ENCODE measurements at regions not wholly inside any gene's neighbourhood (a gene's known extent, or its start where the extent isn't known, plus 50 kb on each side); places are given as distances from the start of the nearest gene placed in this dataset.

- POLR2A ChIA-PET, result no interaction called here
- DNase-seq (ENCODE audit: low read depth in 1 of 2, low spot score in 1 of 2) (no peak), ATAC-seq (no peak), FAIRE-seq (no peak)
- TF ChIP-seq FOSB (CRISPR knock-in tag; IDR thresholded peaks at IDR 0.05), result no peak
- TF ChIP-seq ATOH8 (CRISPR knock-in tag; IDR thresholded peaks at IDR 0.05; ENCODE audit: low read depth), result no peak
- no peak for TF ChIP-seq PHF8 (IDR thresholded peaks at IDR 0.05; ENCODE audit: borderline replicate concordance, low read depth)
- TF ChIP-seq HDAC2 (IDR thresholded peaks at IDR 0.05), result no peak
- TF ChIP-seq RARB (CRISPR knock-in tag; IDR thresholded peaks at IDR 0.05), result no peak
- no peak for TF ChIP-seq ZSCAN20 (CRISPR knock-in tag; IDR thresholded peaks at IDR 0.05)
- TF ChIP-seq FOSL2 (IDR thresholded peaks at IDR 0.05), result no peak
- no peak for TF ChIP-seq FOSL2 (CRISPR knock-in tag; IDR thresholded peaks at IDR 0.05)
- no peak for TF ChIP-seq HEYL (CRISPR knock-in tag; IDR thresholded peaks at IDR 0.05)
- no peak for TF ChIP-seq CHD2 (IDR thresholded peaks at IDR 0.05; ENCODE audit: low read length, partially characterized antibody)
- no peak for TF ChIP-seq ESRRA (IDR thresholded peaks at IDR 0.05; ENCODE audit: borderline replicate concordance, low read length)
- TF ChIP-seq HMGXB4 (CRISPR knock-in tag; IDR thresholded peaks at IDR 0.05; ENCODE audit: borderline replicate concordance), result no peak
- no peak for TF ChIP-seq RNF2 (IDR thresholded peaks at IDR 0.05; ENCODE audit: borderline replicate concordance, low read depth)
- TF ChIP-seq RFX5 (IDR thresholded peaks at IDR 0.05), result no peak
- TF ChIP-seq NFE2L2 (conservative IDR thresholded peaks at IDR 0.05; ENCODE audit: low read length), result no peak
- TF ChIP-seq PBX3 (IDR thresholded peaks at IDR 0.05), result no peak
- TF ChIP-seq SREBF2 (IDR thresholded peaks at IDR 0.05), result no peak
- no peak for TF ChIP-seq CHD4 (IDR thresholded peaks at IDR 0.05; ENCODE audit: borderline replicate concordance)
- no peak for TF ChIP-seq BCL3 (IDR thresholded peaks at IDR 0.05)
- Histone ChIP-seq H3K4me1 (no peaks in the 10 kb centered on the region), H3K9me3 (no peaks in the 10 kb centered on the region; the same call in 2 of the 3 replicates), H3K4me2 (no peak overlapping the region), H3K4me3 (no peak overlapping the region), H3K27ac (no peak overlapping the region)
- CTCF ChIA-PET, result no interaction called here
- WGBS (ENCODE audit: missing lambda C conversion rate), result 5% methylated on average over 2 of the region's 4 CpGs
Measured at GRCh38 chr16:17605784-17606183, 135.0 kb upstream of the XYLT1 start.

- 7% methylated on average over 1 of the region's 1 CpG for WGBS (ENCODE audit: missing lambda C conversion rate)
- FAIRE-seq (no peak), DNase-seq (ENCODE audit: low read depth in 1 of 2, low spot score in 1 of 2) (no peak), ATAC-seq (no peak)
- ChIA-PET CTCF (interaction anchor here (1.3 kb wide), 1 partner anchor 25 kb away, joined by 5 read pairs; no protein-coding TSS in a partner anchor), POLR2A (no interaction called here)
- Histone ChIP-seq H3K4me3 (no peak overlapping the region), H3K9me3 (peaks cover 10% of the 10 kb centered on the region; the same call in 2 of the 3 replicates), H3K27ac (no peak overlapping the region), H3K4me2 (no peak overlapping the region), H3K4me1 (no peaks in the 10 kb centered on the region)
- TF ChIP-seq CHD2 (IDR thresholded peaks at IDR 0.05; ENCODE audit: low read length, partially characterized antibody) (no peak), ESRRA (IDR thresholded peaks at IDR 0.05; ENCODE audit: borderline replicate concordance, low read length) (no peak), FOSB (CRISPR knock-in tag; IDR thresholded peaks at IDR 0.05) (no peak), FOSL2 (IDR thresholded peaks at IDR 0.05) (no peak), FOSL2 (CRISPR knock-in tag; IDR thresholded peaks at IDR 0.05) (no peak), RARB (CRISPR knock-in tag; IDR thresholded peaks at IDR 0.05) (no peak), ZC3H11A (IDR thresholded peaks at IDR 0.05) (no peak), CTCF (IDR thresholded peaks at IDR 0.05) (no peak), NR3C1 (IDR thresholded peaks at IDR 0.05) (no peak), POLR2AphosphoS2 (conservative IDR thresholded peaks at IDR 0.05; ENCODE audit: low read length) (no peak), ATOH8 (CRISPR knock-in tag; IDR thresholded peaks at IDR 0.05; ENCODE audit: low read depth) (no peak), REST (IDR thresholded peaks at IDR 0.05) (no peak)
Measured at GRCh38 chr16:17603626-17604025, 132.9 kb upstream of the XYLT1 start.
